ENCODE measurements at regions not wholly inside any gene's neighbourhood (a gene's known extent, or its start where the extent isn't known, plus 50 kb on each side); places are given as distances from the start of the nearest gene placed in this dataset.

- no peak overlapping the region for H3K23ac ChIP-seq (ENCODE audit: low read length in 2 of 2)
- WGBS = 90% methylated on average over 1 of the region's 1 CpG
- no peak overlapping the region for H3K4me3 ChIP-seq (ENCODE audit: insufficient read depth in 1 of 2, low read depth in 1 of 2, low read length in 2 of 2)
- H3K27ac ChIP-seq (ENCODE audit: low read length, poor library complexity, severe bottlenecking) = no peak overlapping the region
- no peak overlapping the region for H4K91ac ChIP-seq (ENCODE audit: low read length)
- no peaks in the 10 kb centered on the region for H3K27me3 ChIP-seq (ENCODE audit: control insufficient read depth in 1 of 2, insufficient read depth in 1 of 2, low read length in 2 of 2)
- H3K9me3 ChIP-seq (ENCODE audit: control insufficient read depth, low read length) = no peaks in the 10 kb centered on the region
- DNase-seq = no peak
- no peaks in the 10 kb centered on the region for H3K36me3 ChIP-seq (ENCODE audit: control insufficient read depth in 1 of 2, insufficient read depth in 2 of 2, low read depth in 1 of 2, low read length in 2 of 2)
- H2BK12ac ChIP-seq (ENCODE audit: low read length in 2 of 2) = peak overlapping the region in 1 of 2 experiments; percentile 49
- H2AK5ac ChIP-seq (ENCODE audit: low read length, severe bottlenecking) = peak overlapping the region; percentile 60
- H3K4me1 ChIP-seq (ENCODE audit: control insufficient read depth, insufficient read depth, low read depth, low read length) = no peaks in the 10 kb centered on the region
- no peak overlapping the region for H3K4me2 ChIP-seq (ENCODE audit: low read length, poor library complexity, severe bottlenecking)
- no peak overlapping the region for H2BK15ac ChIP-seq (ENCODE audit: low read depth, poor library complexity, severe bottlenecking)
- H3K9ac ChIP-seq (ENCODE audit: low read length) = no peak overlapping the region
- H3K18ac ChIP-seq (ENCODE audit: low read depth in 1 of 2, low read length in 2 of 2) = no peak overlapping the region
- H4K8ac ChIP-seq (ENCODE audit: low read length) = no peak overlapping the region
- no peak overlapping the region for H2BK120ac ChIP-seq (ENCODE audit: low read depth, low read length)
- no peak overlapping the region for H2BK5ac ChIP-seq (ENCODE audit: low read depth, low read length, poor library complexity, severe bottlenecking)
- no peak overlapping the region for H3K14ac ChIP-seq (ENCODE audit: low read length in 2 of 2)
- H2AFZ ChIP-seq (ENCODE audit: low read depth, low read length) = no peak overlapping the region
- H3K4ac ChIP-seq (ENCODE audit: low read depth in 1 of 2, low read length in 2 of 2) = no peak overlapping the region
- no peaks in the 10 kb centered on the region for H3K79me1 ChIP-seq (replicated peaks; ENCODE audit: low read length, poor library complexity, severe bottlenecking)
These were observed 365.9 kb downstream of the TGFB2 start for GRCh38 chr1:218711001-218711400.

DNA sequence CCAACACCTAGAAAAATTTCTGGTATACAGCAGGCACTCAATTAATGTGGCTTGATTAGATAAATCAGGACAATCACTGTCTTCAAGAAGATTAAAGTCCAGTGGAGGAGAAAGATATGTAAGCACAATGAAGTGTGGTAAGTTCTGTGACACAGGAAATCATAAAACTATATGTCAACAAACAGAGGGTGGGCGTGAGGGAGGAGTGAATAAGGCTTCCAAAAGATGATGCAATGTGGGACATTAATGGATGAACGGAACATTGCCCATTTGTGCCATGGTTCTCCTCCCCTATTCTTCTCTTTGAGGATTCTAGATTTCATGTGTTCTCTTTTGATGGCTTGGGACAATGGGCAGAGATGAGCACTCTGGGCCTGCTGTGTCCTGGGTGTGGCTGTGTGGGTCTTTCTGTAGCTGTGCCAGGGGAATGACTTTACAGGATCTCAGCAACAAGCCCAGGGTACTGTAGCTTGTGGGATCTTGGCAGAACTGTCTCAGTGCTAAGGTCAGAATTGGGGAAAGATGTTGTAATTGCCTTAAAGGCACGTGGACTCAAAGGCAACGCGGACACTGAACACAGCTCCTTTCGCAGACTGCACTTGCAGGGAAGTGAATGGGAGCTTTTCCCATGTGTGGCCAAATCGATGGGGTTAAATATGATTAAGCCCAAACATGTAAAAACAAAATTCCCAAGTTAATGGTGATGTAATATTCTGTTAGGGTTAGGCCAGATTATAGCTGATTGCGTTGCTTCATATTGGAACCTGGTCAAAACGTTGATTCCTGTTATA is 366.9 kb downstream of the TGFB2 start:
- Histone ChIP-seq H4K8ac (ENCODE audit: low read length) (peak overlapping the region; percentile 38), H3K9me3 (ENCODE audit: control insufficient read depth, low read length) (no peaks in the 10 kb centered on the region), H2AFZ (ENCODE audit: low read depth, low read length) (no peak overlapping the region), H3K4me3 (ENCODE audit: insufficient read depth in 1 of 2, low read depth in 1 of 2, low read length in 2 of 2) (no peak overlapping the region), H3K27ac (ENCODE audit: low read length, poor library complexity, severe bottlenecking) (no peak overlapping the region), H3K27me3 (ENCODE audit: control insufficient read depth in 1 of 2, insufficient read depth in 1 of 2, low read length in 2 of 2) (no peaks in the 10 kb centered on the region), H3K18ac (ENCODE audit: low read depth in 1 of 2, low read length in 2 of 2) (peak overlapping the region in 1 of 2 experiments; percentile 78), H3K9ac (ENCODE audit: low read length) (peak overlapping the region; percentile 51), H3K4ac (ENCODE audit: low read depth in 1 of 2, low read length in 2 of 2) (no peak overlapping the region), H3K79me1 (replicated peaks; ENCODE audit: low read length, poor library complexity, severe bottlenecking) (no peaks in the 10 kb centered on the region), H4K91ac (ENCODE audit: low read length) (no peak overlapping the region), H2BK15ac (ENCODE audit: low read depth, poor library complexity, severe bottlenecking) (no peak overlapping the region), H2BK120ac (ENCODE audit: low read depth, low read length) (no peak overlapping the region), H3K4me1 (ENCODE audit: control insufficient read depth, insufficient read depth, low read depth, low read length) (no peaks in the 10 kb centered on the region), H3K4me2 (ENCODE audit: low read length, poor library complexity, severe bottlenecking) (no peak overlapping the region), H3K36me3 (ENCODE audit: control insufficient read depth in 1 of 2, insufficient read depth in 2 of 2, low read depth in 1 of 2, low read length in 2 of 2) (no peaks in the 10 kb centered on the region), H3K14ac (ENCODE audit: low read length in 2 of 2) (peak overlapping the region in 1 of 2 experiments; percentile 26), H2BK5ac (ENCODE audit: low read depth, low read length, poor library complexity, severe bottlenecking) (no peak overlapping the region), H3K23ac (ENCODE audit: low read length in 2 of 2) (peak overlapping the region in 1 of 2 experiments; percentile 64), H2BK12ac (ENCODE audit: low read length in 2 of 2) (peak overlapping the region; percentile 66 to 85), H2AK5ac (ENCODE audit: low read length, severe bottlenecking) (peak overlapping the region; percentile 92)
- 91% methylated on average over 7 of the region's 9 CpGs for WGBS
- DNase-seq = no peak

DNA sequence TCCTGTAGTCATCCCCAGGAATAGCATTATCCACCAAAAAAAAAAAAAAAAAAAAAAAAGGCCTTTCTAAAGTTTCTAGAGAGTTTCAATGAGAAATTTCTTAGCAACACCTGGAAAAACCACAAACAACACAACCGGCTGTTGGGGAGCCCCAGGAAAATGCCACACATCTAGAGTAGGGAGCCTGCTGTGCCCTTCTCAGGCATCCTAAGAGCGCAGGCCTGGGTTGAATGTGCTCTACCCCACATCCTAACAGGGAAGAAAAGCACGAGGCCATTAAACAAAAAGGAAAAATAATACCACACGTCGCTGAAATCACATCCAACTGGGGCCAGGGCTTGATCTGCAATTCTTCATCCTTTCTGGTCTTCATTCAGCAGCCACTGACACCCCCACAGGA is 367.5 kb downstream of the TGFB2 start:
- Histone ChIP-seq H3K18ac (ENCODE audit: low read depth in 1 of 2, low read length in 2 of 2) (no peak overlapping the region), H3K9ac (ENCODE audit: low read length) (peak overlapping the region; percentile 51)

DNA sequence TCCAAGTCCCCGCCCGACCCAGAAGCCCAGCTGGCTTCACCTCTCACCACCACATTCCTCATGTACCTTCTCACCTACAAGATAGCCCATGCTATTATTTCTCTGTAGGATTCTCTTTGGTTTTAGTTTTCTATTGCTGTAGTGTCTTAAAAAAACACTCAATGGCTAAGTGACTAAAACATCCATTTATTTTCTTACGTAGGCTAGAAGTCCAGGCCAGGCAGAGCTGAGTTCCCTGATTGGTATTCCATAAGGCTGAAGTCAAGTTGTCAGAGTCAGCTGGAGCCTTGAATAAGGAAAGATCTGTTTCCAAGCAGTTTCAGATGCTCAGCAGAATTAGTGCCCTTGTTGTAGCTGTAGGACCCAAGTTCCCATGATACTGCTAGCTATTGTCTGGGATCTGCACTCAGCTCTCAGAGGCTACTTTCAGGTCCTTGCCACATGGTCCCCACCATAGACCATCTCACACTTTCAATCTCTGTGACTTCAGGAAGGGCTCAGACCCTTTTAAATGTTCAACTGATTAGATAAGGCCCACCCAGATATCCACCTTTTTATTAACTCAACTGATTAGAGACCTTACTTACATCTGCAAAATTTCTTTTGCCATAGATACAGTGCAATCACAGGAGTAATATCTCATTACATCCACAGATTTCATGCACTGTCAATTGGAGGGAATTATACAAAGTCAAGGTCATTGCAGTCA is 371.0 kb downstream of the TGFB2 start:
- Histone ChIP-seq H3K79me1 (replicated peaks; ENCODE audit: low read length, poor library complexity, severe bottlenecking) (no peaks in the 10 kb centered on the region), H3K4me1 (ENCODE audit: control insufficient read depth, insufficient read depth, low read depth, low read length) (no peaks in the 10 kb centered on the region), H2BK5ac (ENCODE audit: low read depth, low read length, poor library complexity, severe bottlenecking) (no peak overlapping the region), H3K18ac (ENCODE audit: low read depth in 1 of 2, low read length in 2 of 2) (no peak overlapping the region), H3K9ac (ENCODE audit: low read length) (no peak overlapping the region), H3K36me3 (ENCODE audit: control insufficient read depth in 1 of 2, insufficient read depth in 2 of 2, low read depth in 1 of 2, low read length in 2 of 2) (no peaks in the 10 kb centered on the region), H2AFZ (ENCODE audit: low read depth, low read length) (no peak overlapping the region), H4K8ac (ENCODE audit: low read length) (no peak overlapping the region), H2BK12ac (ENCODE audit: low read length in 2 of 2) (no peak overlapping the region), H3K4ac (ENCODE audit: low read depth in 1 of 2, low read length in 2 of 2) (no peak overlapping the region), H2BK15ac (ENCODE audit: low read depth, poor library complexity, severe bottlenecking) (no peak overlapping the region), H3K27me3 (ENCODE audit: control insufficient read depth in 1 of 2, insufficient read depth in 1 of 2, low read length in 2 of 2) (no peaks in the 10 kb centered on the region), H3K9me3 (ENCODE audit: control insufficient read depth, low read length) (no peaks in the 10 kb centered on the region), H2BK120ac (ENCODE audit: low read depth, low read length) (no peak overlapping the region), H3K4me3 (ENCODE audit: insufficient read depth in 1 of 2, low read depth in 1 of 2, low read length in 2 of 2) (no peak overlapping the region), H3K14ac (ENCODE audit: low read length in 2 of 2) (no peak overlapping the region), H4K91ac (ENCODE audit: low read length) (no peak overlapping the region), H3K27ac (ENCODE audit: low read length, poor library complexity, severe bottlenecking) (no peak overlapping the region), H2AK5ac (ENCODE audit: low read length, severe bottlenecking) (no peak overlapping the region), H3K23ac (ENCODE audit: low read length in 2 of 2) (no peak overlapping the region), H3K4me2 (ENCODE audit: low read length, poor library complexity, severe bottlenecking) (no peak overlapping the region)
- DNase-seq = no peak
- WGBS = 100% methylated on average over 3 of the region's 3 CpGs

More for the DNA sequence above, 367.5 kb downstream of the TGFB2 start:
- no peak overlapping the region for H3K27ac ChIP-seq (ENCODE audit: low read length, poor library complexity, severe bottlenecking)
- no peaks in the 10 kb centered on the region for H3K9me3 ChIP-seq (ENCODE audit: control insufficient read depth, low read length)
- no peak overlapping the region for H3K4me3 ChIP-seq (ENCODE audit: insufficient read depth in 1 of 2, low read depth in 1 of 2, low read length in 2 of 2)
- H3K4me2 ChIP-seq (ENCODE audit: low read length, poor library complexity, severe bottlenecking) = no peak overlapping the region
- no peaks in the 10 kb centered on the region for H3K79me1 ChIP-seq (replicated peaks; ENCODE audit: low read length, poor library complexity, severe bottlenecking)
- WGBS = 97% methylated on average over 5 of the region's 5 CpGs
- no peak overlapping the region for H2BK5ac ChIP-seq (ENCODE audit: low read depth, low read length, poor library complexity, severe bottlenecking)
- H4K91ac ChIP-seq (ENCODE audit: low read length) = no peak overlapping the region
- no peak overlapping the region for H2BK15ac ChIP-seq (ENCODE audit: low read depth, poor library complexity, severe bottlenecking)
- no peak overlapping the region for H2AFZ ChIP-seq (ENCODE audit: low read depth, low read length)
- no peaks in the 10 kb centered on the region for H3K27me3 ChIP-seq (ENCODE audit: control insufficient read depth in 1 of 2, insufficient read depth in 1 of 2, low read length in 2 of 2)
- H2AK5ac ChIP-seq (ENCODE audit: low read length, severe bottlenecking) = no peak overlapping the region
- H4K8ac ChIP-seq (ENCODE audit: low read length) = no peak overlapping the region
- no peak overlapping the region for H2BK12ac ChIP-seq (ENCODE audit: low read length in 2 of 2)
- no peaks in the 10 kb centered on the region for H3K36me3 ChIP-seq (ENCODE audit: control insufficient read depth in 1 of 2, insufficient read depth in 2 of 2, low read depth in 1 of 2, low read length in 2 of 2)
- no peak overlapping the region for H3K4ac ChIP-seq (ENCODE audit: low read depth in 1 of 2, low read length in 2 of 2)
- no peaks in the 10 kb centered on the region for H3K4me1 ChIP-seq (ENCODE audit: control insufficient read depth, insufficient read depth, low read depth, low read length)
- no peak for DNase-seq
- H3K14ac ChIP-seq (ENCODE audit: low read length in 2 of 2) = no peak overlapping the region
- H3K23ac ChIP-seq (ENCODE audit: low read length in 2 of 2) = no peak overlapping the region
- no peak overlapping the region for H2BK120ac ChIP-seq (ENCODE audit: low read depth, low read length)

Measured in mesenchymal stem cell (in vitro differentiated cells and primary cell).